Left ventricle myocardium inferior (tissue), 1 donor: ENCODE measurements at regions not wholly inside any gene's neighbourhood (a gene's known extent, or its start where the extent isn't known, plus 50 kb on each side); places are given as distances from the start of the nearest gene placed in this dataset.

ENCODE experiments used
- DNase-seq: peaks from one replicate; pipeline ENCODE4 v3.0.0-alpha.2; 2020
- H3K27ac ChIP-seq: fragments of 200-600 bp; replicated peaks from 2 replicates; pipeline ENCODE4 v1.8.0; 2021
- H3K27me3 ChIP-seq: fragments of 200-600 bp; 2 replicates; pipeline ENCODE4 v1.8.0; 2021; ENCODE audit warnings: low read depth
- H3K36me3 ChIP-seq: fragments of 200-600 bp; 2 replicates; pipeline ENCODE4 v1.8.0; 2021
- H3K4me1 ChIP-seq: fragments of 200-600 bp; 2 replicates; pipeline ENCODE4 v1.8.0; 2021
- H3K4me3 ChIP-seq: fragments of 200-600 bp; 2 replicates; pipeline ENCODE4 v1.8.0; 2021; ENCODE audit warnings: mild to moderate bottlenecking, moderate library complexity
- H3K9me3 ChIP-seq: fragments of 200-600 bp; replicated peaks from 2 replicates; pipeline ENCODE4 v1.8.0; 2021
- CTCF ChIP-seq: fragments of 200-600 bp; IDR thresholded peaks from 2 replicates; pipeline ENCODE4 v1.8.0; 2021; ENCODE audit warnings: antibody characterized with exemption, mild to moderate bottlenecking, borderline replicate concordance
- intact Hi-C: fragments of 100-400 bp; cut with micrococcal nuclease; formaldehyde crosslinking; loops from one replicate; pipeline ENCODE4 v1.11.0; 2022
- donor health status: DM: no; HTN: yes; CAD: no; lungs with severe emphysema.

GRCh38 chr2:8623958-8624591 is 57.8 kb upstream of the ID2 start:
- Histone ChIP-seq H3K4me3 (no peak overlapping the region), H3K4me1 (peaks cover 6% of the 10 kb centered on the region), H3K36me3 (no peaks in the 10 kb centered on the region), H3K9me3 (no peaks in the 10 kb centered on the region), H3K27ac (no peak overlapping the region), H3K27me3 (no peaks in the 10 kb centered on the region)
- DNase-seq = no peak
- intact Hi-C loops = no loop called here
- no peak for TF ChIP-seq CTCF

GRCh38 chr2:8624855-8625398 is 56.9 kb upstream of the ID2 start:
- peaks cover 10% of the 10 kb centered on the region for H3K4me1 ChIP-seq
- no peak overlapping the region for H3K4me3 ChIP-seq
- no peaks in the 10 kb centered on the region for H3K36me3 ChIP-seq
- intact Hi-C loops = no loop called here
- H3K9me3 ChIP-seq = no peaks in the 10 kb centered on the region
- H3K27me3 ChIP-seq = no peaks in the 10 kb centered on the region
- H3K27ac ChIP-seq = no peak overlapping the region
- TF ChIP-seq CTCF = no peak
- no peak for DNase-seq

- Histone ChIP-seq H3K27me3 (no peaks in the 10 kb centered on the region), H3K36me3 (no peaks in the 10 kb centered on the region)
- no peak for DNase-seq
Observed at GRCh38 chr2:8625399-8626300, 56.2 kb upstream of the ID2 start.

GRCh38 chr2:8626572-8626971 is 55.3 kb upstream of the ID2 start:
- H3K27me3 ChIP-seq = no peaks in the 10 kb centered on the region
- H3K36me3 ChIP-seq = no peaks in the 10 kb centered on the region
- H3K4me1 ChIP-seq = peaks cover 10% of the 10 kb centered on the region
- H3K4me3 ChIP-seq = no peak overlapping the region
- no peak for TF ChIP-seq CTCF
- intact Hi-C loops = no loop called here
- H3K9me3 ChIP-seq = no peaks in the 10 kb centered on the region
- no peak overlapping the region for H3K27ac ChIP-seq
- no peak for DNase-seq

More at GRCh38 chr2:8625399-8626300, 56.2 kb upstream of the ID2 start:
- Histone ChIP-seq H3K27ac (no peak overlapping the region), H3K9me3 (no peaks in the 10 kb centered on the region), H3K4me3 (no peak overlapping the region), H3K4me1 (peaks cover 10% of the 10 kb centered on the region)
- intact Hi-C loops = no loop called here
- TF ChIP-seq CTCF = no peak

GRCh38 chr2:8627019-8627691 is 54.7 kb upstream of the ID2 start:
- no peak for TF ChIP-seq CTCF

More at GRCh38 chr2:8627019-8627691, 54.7 kb upstream of the ID2 start:
- Histone ChIP-seq H3K27ac (no peak overlapping the region), H3K27me3 (no peaks in the 10 kb centered on the region), H3K4me3 (no peak overlapping the region), H3K9me3 (no peaks in the 10 kb centered on the region), H3K36me3 (no peaks in the 10 kb centered on the region), H3K4me1 (peaks cover 10% of the 10 kb centered on the region)
- no peak for DNase-seq
- intact Hi-C loops = no loop called here
